WERI-Rb-1 (cell line): ENCODE measurements at regions not wholly inside any gene's neighbourhood (a gene's known extent, or its start where the extent isn't known, plus 50 kb on each side); places are given as distances from the start of the nearest gene placed in this dataset.
A peak's percentile ranks its signal among the peaks of the same experiment; 100 is the strongest.
"Not testable (repeated sequence)": the region's sequence is repeated elsewhere in the genome, so short reads cannot be mapped to it uniquely, and the experiment has no call there.

Source experiments
- DNase-seq: peaks from one replicate; pipeline ENCODE4 v3.0.0-alpha.2; 2020
- H3K27ac ChIP-seq: fragments of 250-450 bp; sonication (Bioruptor Pico); 2 replicates; pipeline ENCODE4 v1.5.1; 2020; ENCODE audit warnings: mild to moderate bottlenecking, moderate library complexity
- H3K27me3 ChIP-seq: fragments of 250-450 bp; sonication (Bioruptor Pico); 2 replicates; pipeline ENCODE4 v1.5.1; 2021; ENCODE audit warnings: mild to moderate bottlenecking, low read depth, moderate library complexity; ENCODE audit not compliant: insufficient read depth, severe bottlenecking
- H3K36me3 ChIP-seq: fragments of 250-450 bp; sonication (Bioruptor Pico); 2 replicates; pipeline ENCODE4 v1.5.1; 2020; ENCODE audit warnings: mild to moderate bottlenecking, moderate library complexity
- H3K4me3 ChIP-seq: 2 replicates; pipeline ENCODE4 v1.5.1; 2011; ENCODE audit warnings: low read depth, mild to moderate bottlenecking, control low read depth, low read length
- H3K9me3 ChIP-seq: fragments of 250-450 bp; sonication (Bioruptor Pico); 2 replicates; pipeline ENCODE4 v1.5.1; 2021; ENCODE audit warnings: mild to moderate bottlenecking, moderate library complexity; ENCODE audit not compliant: severe bottlenecking
- CTCF ChIP-seq: IDR thresholded peaks from 2 replicates; pipeline ENCODE4 v1.5.1; 2011; ENCODE audit warnings: low read depth, mild to moderate bottlenecking, control low read depth, inconsistent platforms, low read length

- Histone ChIP-seq H3K27me3 (no peaks in the 10 kb centered on the region), H3K9me3 (no peaks in the 10 kb centered on the region), H3K27ac (no peak overlapping the region), H3K4me3 (no peak overlapping the region), H3K36me3 (no peaks in the 10 kb centered on the region)
- TF ChIP-seq CTCF: no peak
- no peak for DNase-seq
Measured at GRCh38 chr3:90069748-90070147, 962.3 kb downstream of the EPHA3 start.

- Histone ChIP-seq H3K4me3 (no peak overlapping the region), H3K27me3 (no peaks in the 10 kb centered on the region), H3K27ac (no peak overlapping the region), H3K9me3 (no peaks in the 10 kb centered on the region), H3K36me3 (no peaks in the 10 kb centered on the region)
- DNase-seq: no peak
- no peak for TF ChIP-seq CTCF
Measured at GRCh38 chr3:90076136-90076535, 968.7 kb downstream of the EPHA3 start.

GRCh38 chr3:90080988-90081387 is 973.6 kb downstream of the EPHA3 start:
- no peak overlapping the region for H3K4me3 ChIP-seq
- no peak for TF ChIP-seq CTCF
- no peak overlapping the region for H3K27ac ChIP-seq
- no peaks in the 10 kb centered on the region for H3K27me3 ChIP-seq
- no peak for DNase-seq
- H3K9me3 ChIP-seq: no peaks in the 10 kb centered on the region
- no peaks in the 10 kb centered on the region for H3K36me3 ChIP-seq

GRCh38 chr3:90086297-90086696 is 978.9 kb downstream of the EPHA3 start:
- not testable (repeated sequence) for H3K27ac ChIP-seq, H3K27me3 ChIP-seq, H3K36me3 ChIP-seq, H3K4me3 ChIP-seq, H3K9me3 ChIP-seq
- peak; percentile 8 for DNase-seq

- Histone ChIP-seq H3K27me3 (no peaks in the 10 kb centered on the region), H3K36me3 (no peaks in the 10 kb centered on the region), H3K27ac (no peak overlapping the region), H3K9me3 (no peaks in the 10 kb centered on the region), H3K4me3 (no peak overlapping the region)
- DNase-seq: no peak
- TF ChIP-seq CTCF: no peak
Measured at GRCh38 chr3:90087703-90088102, 980.3 kb downstream of the EPHA3 start.

GRCh38 chr3:90091549-90091948 is 984.1 kb downstream of the EPHA3 start:
- peak; percentile 57 for TF ChIP-seq CTCF
- Histone ChIP-seq H3K36me3 (no peaks in the 10 kb centered on the region), H3K27me3 (no peaks in the 10 kb centered on the region), H3K4me3 (no peak overlapping the region), H3K27ac (no peak overlapping the region), H3K9me3 (no peaks in the 10 kb centered on the region)
- DNase-seq: peak; percentile 45
